OCI-LY1 (cell line): ENCODE measurements at regions not wholly inside any gene's neighbourhood (a gene's known extent, or its start where the extent isn't known, plus 50 kb on each side); places are given as distances from the start of the nearest gene placed in this dataset.

ENCODE experiments used
- EZH2 ChIP-seq: fragments of 200-600 bp; sonication (generic), shearing (Covaris generic); IDR thresholded peaks from 2 replicates; pipeline ENCODE4 v1.8.0; 2017; ENCODE audit warnings: borderline replicate concordance, mixed run types, mild to moderate bottlenecking, antibody characterized with exemption, low read length, moderate library complexity, mixed read lengths
- TF ChIP-seq, protein P1 (sequence below): fragments of 200-600 bp; sonication (generic), shearing (Covaris generic); IDR thresholded peaks from 2 replicates; pipeline ENCODE4 v1.5.1; 2017; ENCODE audit warnings: mild to moderate bottlenecking, antibody characterized with exemption, low read length, moderate library complexity, mixed read lengths

DNA sequence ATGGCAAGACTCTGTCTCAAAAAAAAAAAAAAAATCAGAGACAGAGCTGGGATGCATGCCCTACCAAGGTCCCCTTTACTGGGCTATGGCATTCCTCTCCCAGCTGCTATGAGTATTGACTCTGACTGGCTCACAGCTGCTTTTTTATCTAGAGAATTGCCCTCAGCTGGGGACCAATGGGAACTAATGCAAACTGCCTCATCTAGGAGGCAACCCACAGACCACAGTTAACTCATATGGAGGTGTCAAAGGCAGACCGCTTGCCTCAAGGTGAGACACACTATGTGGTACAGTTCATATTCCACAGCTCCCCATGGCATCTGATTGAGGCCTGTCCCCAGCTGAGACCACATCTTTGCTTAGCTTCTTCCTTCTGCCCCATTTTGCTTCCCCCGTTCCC is 183.5 kb upstream of the EOMES start:
- TF ChIP-seq, protein P1, sequence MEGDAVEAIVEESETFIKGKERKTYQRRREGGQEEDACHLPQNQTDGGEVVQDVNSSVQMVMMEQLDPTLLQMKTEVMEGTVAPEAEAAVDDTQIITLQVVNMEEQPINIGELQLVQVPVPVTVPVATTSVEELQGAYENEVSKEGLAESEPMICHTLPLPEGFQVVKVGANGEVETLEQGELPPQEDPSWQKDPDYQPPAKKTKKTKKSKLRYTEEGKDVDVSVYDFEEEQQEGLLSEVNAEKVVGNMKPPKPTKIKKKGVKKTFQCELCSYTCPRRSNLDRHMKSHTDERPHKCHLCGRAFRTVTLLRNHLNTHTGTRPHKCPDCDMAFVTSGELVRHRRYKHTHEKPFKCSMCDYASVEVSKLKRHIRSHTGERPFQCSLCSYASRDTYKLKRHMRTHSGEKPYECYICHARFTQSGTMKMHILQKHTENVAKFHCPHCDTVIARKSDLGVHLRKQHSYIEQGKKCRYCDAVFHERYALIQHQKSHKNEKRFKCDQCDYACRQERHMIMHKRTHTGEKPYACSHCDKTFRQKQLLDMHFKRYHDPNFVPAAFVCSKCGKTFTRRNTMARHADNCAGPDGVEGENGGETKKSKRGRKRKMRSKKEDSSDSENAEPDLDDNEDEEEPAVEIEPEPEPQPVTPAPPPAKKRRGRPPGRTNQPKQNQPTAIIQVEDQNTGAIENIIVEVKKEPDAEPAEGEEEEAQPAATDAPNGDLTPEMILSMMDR = no peak
- TF ChIP-seq EZH2 = no peak
